LNCAP (cell line): ENCODE measurements at regions not wholly inside any gene's neighbourhood (a gene's known extent, or its start where the extent isn't known, plus 50 kb on each side); places are given as distances from the start of the nearest gene placed in this dataset.

Source experiments
- CTCF ChIP-seq: fragments of 450-650 bp; IDR thresholded peaks from 2 replicates; pipeline ENCODE4 v1.5.1; 2017; ENCODE audit warnings: mild to moderate bottlenecking

- TF ChIP-seq CTCF, result no peak
Measured at GRCh38 chr17:65466547-65466946, 94.9 kb downstream of the AXIN2 start.

GRCh38 chr17:65463242-65463641, 98.2 kb downstream of the AXIN2 start:
- no peak for TF ChIP-seq CTCF

- no peak for TF ChIP-seq CTCF
Measured at GRCh38 chr17:65459677-65460347, 101.6 kb downstream of the AXIN2 start.

- TF ChIP-seq CTCF, result no peak
Measured at GRCh38 chr17:65457635-65458257, 103.7 kb downstream of the AXIN2 start.

GRCh38 chr17:65457183-65457582, 104.3 kb downstream of the AXIN2 start:
- TF ChIP-seq CTCF, result no peak

GRCh38 chr17:65456368-65457151, 104.9 kb downstream of the AXIN2 start:
- no peak for TF ChIP-seq CTCF

- peak; percentile 65 for TF ChIP-seq CTCF
Measured at GRCh38 chr17:65455972-65456343, 105.5 kb downstream of the AXIN2 start.
